Prostate gland (tissue), 2 donors: ENCODE measurements at regions not wholly inside any gene's neighbourhood (a gene's known extent, or its start where the extent isn't known, plus 50 kb on each side); places are given as distances from the start of the nearest gene placed in this dataset.

Experiments
- CTCF ChIP-seq, 4 experiments: fragments of 200-600 bp in 2 of 4; fragments of 450-650 bp in 2 of 4; sonication (generic) in 2 of 4; IDR thresholded peaks; 1 replicate in 3 of 4; 2 replicates in 1 of 4; pipeline ENCODE4 v1.5.1; 2016 to 2019; ENCODE audit warnings: antibody characterized with exemption in 4 of 4, mild to moderate bottlenecking in 2 of 4, moderate library complexity in 2 of 4
- POLR2A ChIP-seq: fragments of 450-650 bp; IDR thresholded peaks from one replicate; pipeline ENCODE4 v1.6.1; 2016; ENCODE audit warnings: antibody characterized with exemption, mild to moderate bottlenecking

GRCh38 chr1:82263396-82263795 lies 462.7 kb downstream of the ADGRL2 start:
- no peak for TF ChIP-seq CTCF (IDR thresholded peaks at IDR 0.05)
- no peak for TF ChIP-seq POLR2A
